HUES48 (cell line): ENCODE measurements at regions not wholly inside any gene's neighbourhood (a gene's known extent, or its start where the extent isn't known, plus 50 kb on each side); places are given as distances from the start of the nearest gene placed in this dataset.

ENCODE experiments used
- H3K27ac ChIP-seq: one replicate; pipeline ENCODE4 v1.7.0; 2013; ENCODE audit warnings: low read depth, low read length, inconsistent platforms
- H3K27me3 ChIP-seq: 2 replicates; pipeline ENCODE4 v1.6.1; 2013; ENCODE audit warnings: mild to moderate bottlenecking, low read length; ENCODE audit not compliant: control insufficient read depth, insufficient read depth
- H3K36me3 ChIP-seq: 2 replicates; pipeline ENCODE4 v1.6.1; 2013; ENCODE audit warnings: low read length; ENCODE audit not compliant: control insufficient read depth, insufficient read depth
- H3K4me1 ChIP-seq: 2 replicates; pipeline ENCODE4 v1.6.1; 2013; ENCODE audit warnings: mild to moderate bottlenecking, low read length; ENCODE audit not compliant: control insufficient read depth, insufficient read depth
- H3K4me3 ChIP-seq: 2 replicates; pipeline ENCODE4 v1.5.1; 2013; ENCODE audit warnings: mild to moderate bottlenecking, low read depth, low read length
- H3K9ac ChIP-seq: 2 replicates; pipeline ENCODE4 v1.6.1; 2013; ENCODE audit warnings: mild to moderate bottlenecking, low read depth, low read length, moderate library complexity
- H3K9me3 ChIP-seq: 2 replicates; pipeline ENCODE4 v1.6.1; 2013; ENCODE audit warnings: low read length; ENCODE audit not compliant: control insufficient read depth, insufficient read depth

- H3K36me3 ChIP-seq: no peaks in the 10 kb centered on the region
- H3K9ac ChIP-seq: no peak overlapping the region
- H3K27ac ChIP-seq: no peak overlapping the region
- H3K4me3 ChIP-seq: no peak overlapping the region
- no peaks in the 10 kb centered on the region for H3K9me3 ChIP-seq
- 0 out of 2 replicates have a peak, but pooled peaks cover 1% of the 10 kb centered on the region for H3K4me1 ChIP-seq
- no peaks in the 10 kb centered on the region for H3K27me3 ChIP-seq
Measured at GRCh38 chr5:166401391-166401790, 1890.1 kb upstream of the WWC1 start.

DNA sequence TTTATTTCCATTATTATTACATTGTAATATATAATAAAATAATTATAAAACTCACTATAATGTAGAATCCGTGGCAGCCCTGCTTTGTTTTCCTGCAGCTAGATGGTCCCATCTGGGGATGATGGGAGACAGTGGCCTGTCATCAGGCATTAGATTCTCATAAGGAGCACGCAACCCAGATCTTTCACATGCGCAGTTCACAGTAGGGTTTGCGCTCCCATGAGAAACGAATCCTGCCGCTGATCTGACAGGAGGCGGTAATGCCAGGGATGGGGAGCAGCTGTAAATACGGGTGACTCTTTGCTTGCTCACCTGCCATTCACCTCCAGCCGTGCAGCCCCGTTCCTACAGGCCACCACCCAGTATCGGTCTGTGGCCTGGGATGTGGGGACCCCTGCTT, 1879.3 kb upstream of the WWC1 start:
- H3K4me3 ChIP-seq: no peak overlapping the region
- H3K27me3 ChIP-seq: no peaks in the 10 kb centered on the region
- no peak overlapping the region for H3K9ac ChIP-seq
- H3K9me3 ChIP-seq: no peaks in the 10 kb centered on the region
- peaks cover 21% of the 10 kb centered on the region for H3K4me1 ChIP-seq
- H3K27ac ChIP-seq: no peak overlapping the region
- no peaks in the 10 kb centered on the region for H3K36me3 ChIP-seq

DNA sequence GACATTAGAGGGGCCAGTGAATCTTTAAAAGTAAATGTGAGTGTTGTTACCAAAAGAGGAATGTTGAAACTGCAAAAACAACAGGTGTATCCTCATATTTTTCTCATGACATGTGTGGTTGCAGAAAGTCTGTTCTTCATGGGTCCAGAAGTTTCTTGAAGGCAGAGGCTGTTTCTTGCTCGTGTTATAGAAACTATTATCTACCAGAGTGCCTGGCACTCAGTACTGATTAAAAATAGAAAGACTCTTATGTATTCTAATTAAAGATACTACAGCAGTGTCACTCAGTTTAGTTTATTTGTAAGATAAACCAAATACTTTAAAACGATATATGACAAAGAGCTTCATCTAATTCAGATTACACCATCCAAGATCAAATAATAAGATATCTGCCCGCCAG, 1864.2 kb upstream of the WWC1 start:
- Histone ChIP-seq H3K9me3 (no peaks in the 10 kb centered on the region), H3K4me3 (no peak overlapping the region), H3K36me3 (no peaks in the 10 kb centered on the region), H3K27me3 (no peaks in the 10 kb centered on the region), H3K4me1 (peaks cover 34% of the 10 kb centered on the region), H3K27ac (no peak overlapping the region), H3K9ac (no peak overlapping the region)

- Histone ChIP-seq H3K4me3 (no peak overlapping the region), H3K9ac (no peak overlapping the region), H3K36me3 (no peaks in the 10 kb centered on the region), H3K27me3 (no peaks in the 10 kb centered on the region), H3K4me1 (peaks cover 39% of the 10 kb centered on the region), H3K27ac (no peak overlapping the region), H3K9me3 (no peaks in the 10 kb centered on the region)
Measured at GRCh38 chr5:166428264-166428803, 1863.1 kb upstream of the WWC1 start.

DNA sequence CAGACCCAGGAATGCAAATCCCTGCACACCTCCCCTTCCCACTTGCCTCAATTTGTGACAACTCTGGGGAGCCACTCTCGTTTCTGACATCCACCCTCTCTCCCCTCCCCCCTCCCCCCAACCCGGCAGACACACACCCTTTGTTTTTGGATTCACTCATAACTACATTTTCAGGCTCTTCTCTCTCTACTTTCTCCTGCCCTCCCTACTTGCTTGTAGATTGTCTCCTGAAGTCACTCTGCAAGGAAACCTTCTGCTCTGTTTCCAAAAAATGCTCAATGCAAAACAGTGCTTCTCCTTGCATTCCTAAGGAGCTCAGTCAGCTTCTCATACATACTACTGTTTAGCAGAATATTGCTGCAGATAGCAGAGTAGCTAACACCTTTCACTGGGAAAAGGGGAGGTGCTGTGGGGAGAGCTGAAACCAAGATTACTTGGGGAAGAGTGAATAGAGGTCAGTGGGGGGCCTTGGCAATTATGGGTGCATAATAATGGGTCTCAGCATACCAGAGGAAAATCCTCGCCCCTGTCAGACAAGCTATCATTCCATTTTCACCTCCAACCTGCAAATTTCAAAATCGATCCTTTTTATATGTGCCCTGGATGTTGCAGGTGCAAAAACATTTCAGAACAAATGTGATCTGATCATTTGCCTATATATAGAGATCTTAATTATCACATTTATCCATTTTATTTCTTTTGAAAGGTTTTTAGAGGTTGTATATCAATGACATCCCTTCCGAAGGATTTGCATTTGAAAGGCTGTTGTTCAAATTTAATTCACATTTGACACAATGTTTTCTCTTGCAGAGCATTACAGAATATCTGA, 1860.7 kb upstream of the WWC1 start:
- peak overlapping the region; percentile 96 for H3K27ac ChIP-seq
- H3K4me1 ChIP-seq: peaks cover 35% of the 10 kb centered on the region
- H3K4me3 ChIP-seq: peak overlapping the region; percentile 45
- H3K9me3 ChIP-seq: no peaks in the 10 kb centered on the region
- H3K36me3 ChIP-seq: no peaks in the 10 kb centered on the region
- H3K9ac ChIP-seq: peak overlapping the region; percentile 36; the same call in 1 of the 2 replicates
- no peaks in the 10 kb centered on the region for H3K27me3 ChIP-seq

DNA sequence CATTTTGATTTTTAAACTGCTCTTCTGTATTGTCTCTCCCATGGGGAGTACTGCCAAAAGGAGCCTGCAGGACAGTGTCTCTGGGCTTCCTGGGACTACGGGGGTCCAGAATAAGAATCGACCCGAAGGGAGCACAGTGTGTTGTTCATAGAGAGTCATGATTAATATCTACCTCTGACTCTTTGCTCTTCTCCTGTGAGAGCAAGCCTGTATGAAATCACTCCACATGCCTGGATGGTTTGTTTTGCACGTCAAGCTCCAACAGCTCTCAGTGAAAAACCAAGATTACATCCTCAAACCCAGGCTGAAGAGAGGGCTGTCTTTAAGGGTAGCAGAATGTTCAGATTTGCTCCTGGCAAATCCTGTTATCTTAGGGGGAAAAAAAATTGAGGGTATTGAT, 1860.0 kb upstream of the WWC1 start:
- no peaks in the 10 kb centered on the region for H3K27me3 ChIP-seq
- no peaks in the 10 kb centered on the region for H3K9me3 ChIP-seq
- no peak overlapping the region for H3K9ac ChIP-seq
- H3K36me3 ChIP-seq: no peaks in the 10 kb centered on the region
- peak overlapping the region; percentile 34 for H3K4me3 ChIP-seq
- peaks cover 35% of the 10 kb centered on the region for H3K4me1 ChIP-seq
- peak overlapping the region; percentile 96 for H3K27ac ChIP-seq

- Histone ChIP-seq H3K27ac (no peak overlapping the region), H3K9me3 (no peaks in the 10 kb centered on the region), H3K36me3 (no peaks in the 10 kb centered on the region), H3K4me1 (peaks cover 33% of the 10 kb centered on the region), H3K27me3 (no peaks in the 10 kb centered on the region), H3K9ac (no peak overlapping the region), H3K4me3 (no peak overlapping the region)
Measured at GRCh38 chr5:166433679-166434078, 1857.8 kb upstream of the WWC1 start.

GRCh38 chr5:166436872-166437271, 1854.6 kb upstream of the WWC1 start:
- no peaks in the 10 kb centered on the region for H3K36me3 ChIP-seq
- peaks cover 8% of the 10 kb centered on the region for H3K4me1 ChIP-seq
- H3K27me3 ChIP-seq: no peaks in the 10 kb centered on the region
- no peak overlapping the region for H3K27ac ChIP-seq
- no peak overlapping the region for H3K9ac ChIP-seq
- H3K4me3 ChIP-seq: no peak overlapping the region
- H3K9me3 ChIP-seq: no peaks in the 10 kb centered on the region

DNA sequence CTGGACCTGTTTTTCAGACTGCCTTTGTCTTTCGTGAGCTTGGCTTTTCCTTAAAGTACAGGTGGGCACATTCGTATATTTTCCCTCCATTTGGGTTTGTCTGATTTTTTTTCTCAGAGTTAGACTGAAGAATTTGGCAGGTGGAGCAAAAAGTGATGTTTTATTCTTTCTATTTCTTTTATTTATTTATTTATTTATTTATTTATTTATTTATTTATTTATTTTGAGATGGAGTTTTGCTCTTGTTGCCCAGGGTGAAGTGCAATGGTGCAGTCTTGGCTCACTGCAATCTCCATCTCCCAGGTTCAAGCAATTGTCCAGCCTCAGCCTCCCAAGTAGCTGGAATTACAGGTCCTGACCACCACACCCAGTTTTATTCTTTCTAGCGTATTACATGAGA, 1805.1 kb upstream of the WWC1 start:
- no peaks in the 10 kb centered on the region for H3K27me3 ChIP-seq
- no peaks in the 10 kb centered on the region for H3K9me3 ChIP-seq
- H3K27ac ChIP-seq: no peak overlapping the region
- no peak overlapping the region for H3K4me3 ChIP-seq
- H3K36me3 ChIP-seq: no peaks in the 10 kb centered on the region
- H3K4me1 ChIP-seq: peaks cover 18% of the 10 kb centered on the region
- no peak overlapping the region for H3K9ac ChIP-seq

DNA sequence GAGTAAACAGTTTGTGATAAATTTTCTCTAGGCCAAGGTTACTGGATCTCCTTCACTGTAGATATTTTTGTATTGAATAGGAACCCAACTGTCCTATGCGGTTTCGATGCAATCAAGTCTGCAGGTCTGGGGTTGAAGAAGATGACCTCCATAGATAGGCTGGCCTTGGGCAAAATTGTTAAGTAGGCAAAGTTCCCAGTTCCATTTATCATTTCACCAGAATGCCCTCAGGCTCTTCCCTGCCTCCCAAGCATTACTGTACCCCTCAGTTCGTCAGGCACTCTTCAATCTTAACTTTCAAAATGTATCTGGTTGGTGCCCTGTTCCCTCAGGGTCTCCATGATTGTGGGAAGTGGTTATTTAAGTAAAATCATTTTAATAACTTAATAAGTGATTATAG, 1802.9 kb upstream of the WWC1 start:
- Histone ChIP-seq H3K27me3 (no peaks in the 10 kb centered on the region), H3K9ac (no peak overlapping the region), H3K27ac (no peak overlapping the region), H3K4me3 (no peak overlapping the region), H3K4me1 (peaks cover 18% of the 10 kb centered on the region), H3K9me3 (no peaks in the 10 kb centered on the region), H3K36me3 (no peaks in the 10 kb centered on the region)

GRCh38 chr5:166493040-166493439, 1798.4 kb upstream of the WWC1 start:
- Histone ChIP-seq H3K9ac (no peak overlapping the region), H3K36me3 (no peaks in the 10 kb centered on the region), H3K9me3 (no peaks in the 10 kb centered on the region), H3K4me1 (peaks cover 16% of the 10 kb centered on the region), H3K27ac (no peak overlapping the region), H3K4me3 (no peak overlapping the region), H3K27me3 (no peaks in the 10 kb centered on the region)
